H1 (cell line): ENCODE measurements at regions not wholly inside any gene's neighbourhood (a gene's known extent, or its start where the extent isn't known, plus 50 kb on each side); places are given as distances from the start of the nearest gene placed in this dataset.

Source experiments
- CTCF ChIA-PET: fragments of 300-600 bp; sonication (Branson Sonifier 250); formaldehyde crosslinking; loops from one replicate; lab custom pipeline; 2021; ENCODE audit not compliant: partially characterized antibody; lab: Charles Lee
- POLR2A ChIA-PET: fragments of 300-600 bp; sonication (Branson Sonifier 250); formaldehyde crosslinking; loops from one replicate; lab custom pipeline; 2021; ENCODE audit warnings: inconsistent platforms; ENCODE audit not compliant: partially characterized antibody; lab: Charles Lee
- DNase-seq, 2 experiments: peaks; one replicate each; pipeline versions ENCODE4 v3.0.0 to v3.0.0-alpha.2; 2010 to 2022; ENCODE audit warnings: low spot score in 2 of 2, low read depth in 1 of 2, mixed read lengths in 1 of 2
- FAIRE-seq: peaks from 2 replicates; lab custom pipeline; 2011; peaks lifted over from hg19 to GRCh38; lab: Jason Lieb, UNC
- H2AFZ ChIP-seq: 2 replicates; pipeline ENCODE4 v1.8.1; 2012; ENCODE audit warnings: low read length, inconsistent platforms
- H2AK5ac ChIP-seq: 2 replicates; pipeline ENCODE4 v1.6.1; 2013; ENCODE audit warnings: low read depth, low read length
- H2BK120ac ChIP-seq: replicated peaks from 2 replicates; pipeline ENCODE3; 2013; ENCODE audit warnings: low read depth, low read length, inconsistent platforms
- H2BK12ac ChIP-seq: 2 replicates; pipeline ENCODE4 v1.6.1; 2013; ENCODE audit warnings: low read depth, low read length
- H2BK15ac ChIP-seq: 2 replicates; pipeline ENCODE4 v1.6.1; 2013; ENCODE audit warnings: low read length
- H2BK20ac ChIP-seq: 2 replicates; pipeline ENCODE4 v1.6.1; 2013; ENCODE audit warnings: low read length
- H2BK5ac ChIP-seq: 2 replicates; pipeline ENCODE4 v1.6.1; 2013; ENCODE audit warnings: low read depth, low read length
- H3K14ac ChIP-seq: 2 replicates; pipeline ENCODE4 v1.6.1; 2013; ENCODE audit warnings: inconsistent platforms; ENCODE audit not compliant: insufficient read length
- H3K18ac ChIP-seq: 2 replicates; pipeline ENCODE4 v1.6.1; 2013; ENCODE audit warnings: low read length; ENCODE audit errors: extremely low read depth
- H3K23ac ChIP-seq: 2 replicates; pipeline ENCODE4 v1.6.1; 2013; ENCODE audit warnings: inconsistent platforms; ENCODE audit not compliant: insufficient read length
- H3K23me2 ChIP-seq: 2 replicates; pipeline ENCODE4 v1.6.1; 2013; ENCODE audit warnings: low read depth, low read length
- H3K27ac ChIP-seq: 2 replicates; pipeline ENCODE4 v1.6.1; 2011; ENCODE audit warnings: low read depth, low read length, inconsistent platforms
- H3K27me3 ChIP-seq, 4 experiments: replicated peaks in 1 of 4; 1 replicate in 1 of 4; 2 replicates in 3 of 4; pipeline versions ENCODE4 v1.6.1 to v1.8.1; 2011 to 2013; ENCODE audit warnings: low read length in 3 of 4, mild to moderate bottlenecking in 3 of 4, inconsistent platforms in 2 of 4, mixed read lengths in 2 of 4, moderate library complexity in 1 of 4; ENCODE audit not compliant: control insufficient read depth in 3 of 4, insufficient read depth in 3 of 4; ENCODE audit errors: extremely low read depth in 1 of 4
- H3K36me3 ChIP-seq, 4 experiments: 2 replicates each; pipeline versions ENCODE4 v1.6.1 to v1.8.1; 2011 to 2013; ENCODE audit warnings: mild to moderate bottlenecking in 4 of 4, low read length in 3 of 4, moderate library complexity in 2 of 4, control low read depth in 1 of 4, inconsistent platforms in 1 of 4; ENCODE audit not compliant: insufficient read depth in 4 of 4, control insufficient read depth in 2 of 4
- H3K4ac ChIP-seq: replicated peaks from 2 replicates; pipeline ENCODE3; 2013; ENCODE audit warnings: low read length, low read depth, mixed read lengths, inconsistent platforms; ENCODE audit not compliant: insufficient read length
- H3K4me1 ChIP-seq, 4 experiments: replicated peaks in 1 of 4; 1 replicate in 1 of 4; 2 replicates in 3 of 4; pipeline versions ENCODE4 v1.6.1 to v1.8.1; 2011 to 2013; ENCODE audit warnings: low read length in 3 of 4, inconsistent platforms in 2 of 4, mixed read lengths in 1 of 4; ENCODE audit not compliant: insufficient read depth in 4 of 4, control insufficient read depth in 3 of 4
- H3K4me2 ChIP-seq, 2 experiments: 2 replicates each; pipeline versions ENCODE4 v1.6.1 to v1.8.1; 2011 to 2013; ENCODE audit warnings: low read depth in 2 of 2, low read length in 2 of 2, control low read depth in 1 of 2, inconsistent platforms in 1 of 2, mild to moderate bottlenecking in 1 of 2; ENCODE audit not compliant: insufficient read depth in 1 of 2
- H3K4me3 ChIP-seq, 4 experiments: fragments of 200-600, 300-600 bp in 1 of 4; sonication (generic), shearing (Covaris generic), sonication (Bioruptor Twin) in 1 of 4; 2 replicates each; pipeline versions ENCODE4 v1.5.1 to v1.8.1; 2011 to 2016; ENCODE audit warnings: low read length in 4 of 4, low read depth in 3 of 4, control low read depth in 2 of 4, inconsistent platforms in 2 of 4, mild to moderate bottlenecking in 2 of 4, mixed read lengths in 1 of 4, moderate library complexity in 1 of 4; ENCODE audit not compliant: insufficient read depth in 2 of 4; ENCODE audit errors: extremely low read depth in 1 of 4
- H3K56ac ChIP-seq: replicated peaks from 2 replicates; pipeline ENCODE3; 2013; ENCODE audit warnings: low read depth, mild to moderate bottlenecking, mixed read lengths, low read length, inconsistent platforms; ENCODE audit not compliant: insufficient read length
- H3K79me1 ChIP-seq: 2 replicates; pipeline ENCODE4 v1.6.1; 2013; ENCODE audit warnings: low read depth, low read length, control low read depth
- H3K79me2 ChIP-seq, 2 experiments: 2 replicates each; pipeline versions ENCODE4 v1.6.1 to v1.8.1; 2012 to 2013; ENCODE audit warnings: low read length in 2 of 2, mild to moderate bottlenecking in 2 of 2, inconsistent platforms in 1 of 2; ENCODE audit not compliant: insufficient read depth in 2 of 2, control insufficient read depth in 1 of 2
- H3K9ac ChIP-seq, 4 experiments: replicated peaks in 1 of 4; 1 replicate in 1 of 4; 2 replicates in 3 of 4; pipeline versions ENCODE4 v1.6.1 to v1.8.1; 2011 to 2013; ENCODE audit warnings: low read depth in 3 of 4, low read length in 3 of 4, control low read depth in 2 of 4, mild to moderate bottlenecking in 2 of 4, moderate library complexity in 2 of 4, inconsistent platforms in 1 of 4; ENCODE audit errors: extremely low read depth in 1 of 4
- H3K9me3 ChIP-seq, 2 experiments: 2 replicates each; pipeline versions ENCODE4 v1.6.1 to v1.8.1; 2012 to 2013; ENCODE audit warnings: mild to moderate bottlenecking in 2 of 2, moderate library complexity in 2 of 2, control low read depth in 1 of 2, inconsistent platforms in 1 of 2, low read depth in 1 of 2, low read length in 1 of 2, mixed read lengths in 1 of 2; ENCODE audit not compliant: insufficient read depth in 2 of 2
- H4K20me1 ChIP-seq, 2 experiments: replicated peaks in 1 of 2; 2 replicates each; pipeline versions ENCODE3 to v1.8.1; 2011 to 2013; ENCODE audit warnings: inconsistent platforms in 2 of 2, low read length in 2 of 2, mild to moderate bottlenecking in 1 of 2; ENCODE audit not compliant: insufficient read depth in 2 of 2, control insufficient read depth in 1 of 2
- H4K5ac ChIP-seq: 2 replicates; pipeline ENCODE4 v1.6.1; 2013; ENCODE audit warnings: low read length, low read depth, mixed read lengths, inconsistent platforms; ENCODE audit not compliant: insufficient read length
- H4K8ac ChIP-seq: 2 replicates; pipeline ENCODE4 v1.8.0; 2013; ENCODE audit warnings: mild to moderate bottlenecking, moderate library complexity, low read length, inconsistent platforms; ENCODE audit not compliant: insufficient read depth; ENCODE audit errors: extremely low read depth
- H4K91ac ChIP-seq: replicated peaks from 2 replicates; pipeline ENCODE3; 2013; ENCODE audit warnings: low read length, mixed read lengths, inconsistent platforms; ENCODE audit not compliant: insufficient read length
- ATF3 ChIP-seq: IDR thresholded peaks from 2 replicates; pipeline ENCODE4 v1.6.1; 2011; ENCODE audit warnings: low read depth, mild to moderate bottlenecking, low read length; ENCODE audit not compliant: insufficient read depth
- BCL11A ChIP-seq, 2 experiments: IDR thresholded peaks; one replicate each; pipeline ENCODE4 v1.6.1; 2011; ENCODE audit warnings: low read depth in 2 of 2, low read length in 2 of 2, mild to moderate bottlenecking in 2 of 2
- CHD2 ChIP-seq: IDR thresholded peaks from 2 replicates; pipeline ENCODE4 v1.6.1; 2012; ENCODE audit warnings: low read length, improper control_type of control experiment
- CTCF ChIP-seq, 3 experiments: IDR thresholded peaks; 1 replicate in 2 of 3; 2 replicates in 1 of 3; pipeline versions ENCODE4 v1.5.1 to v1.6.1; 2011; ENCODE audit warnings: low read length in 3 of 3, mild to moderate bottlenecking in 3 of 3, inconsistent platforms in 2 of 3, low read depth in 1 of 3, moderate library complexity in 1 of 3; ENCODE audit not compliant: insufficient read depth in 1 of 3; ENCODE audit errors: control extremely low read depth in 1 of 3
- HDAC2 ChIP-seq, 2 experiments: fragments of 300-600 bp in 1 of 2; sonication (generic) in 1 of 2; IDR thresholded peaks; 2 replicates each; pipeline ENCODE4 v1.6.1; 2011 to 2012; ENCODE audit warnings: low read depth in 2 of 2, low read length in 2 of 2, mild to moderate bottlenecking in 2 of 2, moderate library complexity in 2 of 2, borderline replicate concordance in 1 of 2, inconsistent platforms in 1 of 2
- PHF8 ChIP-seq: fragments of 200-600 bp; sonication (generic); conservative IDR thresholded peaks from 2 replicates; pipeline ENCODE4 v1.7.1; 2012; ENCODE audit warnings: low read depth, mild to moderate bottlenecking, inconsistent platforms, low read length, moderate library complexity
- SIN3A ChIP-seq, 2 experiments: IDR thresholded peaks in 1 of 2; conservative IDR thresholded peaks in 1 of 2; 2 replicates each; pipeline ENCODE4 v1.6.1; 2011 to 2012; ENCODE audit warnings: low read length in 2 of 2, improper control_type of control experiment in 1 of 2, low read depth in 1 of 2, mild to moderate bottlenecking in 1 of 2
- SP1 ChIP-seq: IDR thresholded peaks from 2 replicates; pipeline ENCODE4 v1.6.1; 2011; ENCODE audit warnings: low read depth, low read length
- SP2 ChIP-seq: IDR thresholded peaks from 2 replicates; pipeline ENCODE4 v1.6.1; 2012; ENCODE audit warnings: mild to moderate bottlenecking, low read length, inconsistent platforms
- TBP ChIP-seq: IDR thresholded peaks from 2 replicates; pipeline ENCODE4 v1.6.1; 2011; ENCODE audit warnings: low read depth, low read length, improper control_type of control experiment

GRCh38 chr15:72835294-72835890, 51.8 kb upstream of the ADPGK start:
- FAIRE-seq: peak; percentile 82
- peak overlapping the region; percentile 92; the same call in 1 of the 2 replicates for H2AFZ ChIP-seq
- TF ChIP-seq SP2 (no peak), TBP (no peak), CTCF (IDR thresholded peaks at IDR 0.05; ENCODE audit: control extremely low read depth in 1 of 3, insufficient read depth in 1 of 3, low read depth in 1 of 3, low read length in 3 of 3) (peak in 2 of 3 experiments; percentile 55 to 73; a peak in 3 of 4 replicates), HDAC2 (IDR thresholded peaks at IDR 0.05; ENCODE audit: borderline replicate concordance in 1 of 2, low read depth in 2 of 2, low read length in 2 of 2) (no peak), SP1 (no peak), PHF8 (no peak), CHD2 (no peak), SIN3A (conservative IDR thresholded peaks at IDR 0.05 in 1 of 2, IDR thresholded peaks at IDR 0.05 in 1 of 2; ENCODE audit: low read depth in 1 of 2, low read length in 2 of 2) (0 out of 4 replicates have a peak, but pooled peaks of 1 of the 2 experiments have one; percentile 35), ATF3 (no peak), BCL11A (IDR thresholded peaks at IDR 0.05; ENCODE audit: low read depth in 2 of 2, low read length in 2 of 2) (no peak)

More at GRCh38 chr15:72835294-72835890, 51.8 kb upstream of the ADPGK start:
- ChIA-PET POLR2A (interaction anchor here (0.6 to 0.9 kb wide), 2 partner anchors 39 to 704 kb away, joined by 3 read pairs; no protein-coding TSS in a partner anchor), CTCF (interaction anchor here (0.6 to 3.8 kb wide), 38 partner anchors 9 to 447 kb away, joined by 3 to 20 read pairs (median 4); no protein-coding TSS in a partner anchor)
- Histone ChIP-seq H3K4me1 (peaks cover 0 to 4% (median 0%) of the 10 kb centered on the region in 4 experiments; a peak in 1 of 7 replicates), H3K4me2 (peak overlapping the region in 1 of 2 experiments; percentile 6; a peak in 1 of 4 replicates), H2BK120ac (no peak overlapping the region), H2BK20ac (no peak overlapping the region), H3K4ac (no peak overlapping the region), H4K5ac (no peak overlapping the region), H4K91ac (peak overlapping the region; percentile 4), H2BK5ac (no peak overlapping the region), H3K79me1 (no peaks in the 10 kb centered on the region), H3K4me3 (no peak overlapping the region), H3K9ac (no peak overlapping the region), H3K56ac (no peak overlapping the region), H3K79me2 (no peaks in the 10 kb centered on the region), H3K14ac (no peak overlapping the region), H4K20me1 (no peaks in the 10 kb centered on the region), H3K23ac (no peak overlapping the region), H3K36me3 (no peaks in the 10 kb centered on the region), H4K8ac (no peak overlapping the region), H3K18ac (no peak overlapping the region), H3K27me3 (no peaks in the 10 kb centered on the region), H3K27ac (no peak overlapping the region), H3K23me2 (no peaks in the 10 kb centered on the region), H2BK15ac (no peak overlapping the region), H3K9me3 (no peaks in the 10 kb centered on the region), H2BK12ac (no peak overlapping the region), H2AK5ac (no peak overlapping the region)
- peak in 1 of 2 experiments; percentile 59 for DNase-seq
